ENCODE measurements at regions not wholly inside any gene's neighbourhood (a gene's known extent, or its start where the extent isn't known, plus 50 kb on each side); places are given as distances from the start of the nearest gene placed in this dataset.

- TF ChIP-seq POLR2A (IDR thresholded peaks at IDR 0.05) (no peak), CTCF (IDR thresholded peaks at IDR 0.05) (no peak)
Measured at GRCh38 chr12:124423761-124424515, 129.0 kb downstream of the RFLNA start.
